HG03378 (cell line): ENCODE measurements at regions not wholly inside any gene's neighbourhood (a gene's known extent, or its start where the extent isn't known, plus 50 kb on each side); places are given as distances from the start of the nearest gene placed in this dataset.
"Not testable (repeated sequence)": the region's sequence is repeated elsewhere in the genome, so short reads cannot be mapped to it uniquely, and the experiment has no call there.

Experiments
- ATAC-seq: cut with Tn5 transposase; IDR thresholded peaks from one replicate; pipeline ENCODE4 v1.9.1; 2021; ENCODE audit warnings: mild to moderate bottlenecking, moderate library complexity; ENCODE audit not compliant: unreplicated experiment

DNA sequence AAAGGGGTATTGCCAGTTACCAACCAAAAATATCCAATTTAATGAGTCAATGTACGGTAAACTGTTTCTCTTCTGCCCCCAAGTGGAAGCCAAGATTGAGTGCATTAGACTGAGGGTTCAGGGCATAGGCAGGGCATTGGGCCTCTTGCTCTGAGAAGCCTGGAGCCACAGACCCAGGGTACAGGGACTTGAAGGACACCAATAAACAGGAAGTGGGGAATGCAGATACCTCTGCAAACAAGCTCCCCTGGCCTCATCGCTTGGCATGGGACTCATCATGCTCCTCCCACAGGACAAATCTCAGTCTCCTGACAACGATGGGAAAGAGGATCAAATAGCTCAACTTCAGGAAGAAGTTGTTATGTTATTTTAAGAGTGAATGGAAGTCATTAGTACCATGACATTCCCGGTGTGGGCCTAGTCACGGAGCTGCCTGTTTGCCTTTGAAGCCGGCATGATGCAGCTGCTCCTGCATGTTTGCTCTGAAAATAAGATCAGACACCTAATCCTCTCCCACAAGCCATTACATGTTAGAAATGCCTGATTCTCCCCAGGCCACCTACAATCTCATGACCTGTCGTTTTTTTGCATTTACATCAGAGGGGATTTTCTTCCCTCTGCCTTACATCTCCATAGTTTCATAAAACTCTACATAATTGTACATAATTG, 224.2 kb downstream of the RCHY1 start:
- no peak for ATAC-seq

DNA sequence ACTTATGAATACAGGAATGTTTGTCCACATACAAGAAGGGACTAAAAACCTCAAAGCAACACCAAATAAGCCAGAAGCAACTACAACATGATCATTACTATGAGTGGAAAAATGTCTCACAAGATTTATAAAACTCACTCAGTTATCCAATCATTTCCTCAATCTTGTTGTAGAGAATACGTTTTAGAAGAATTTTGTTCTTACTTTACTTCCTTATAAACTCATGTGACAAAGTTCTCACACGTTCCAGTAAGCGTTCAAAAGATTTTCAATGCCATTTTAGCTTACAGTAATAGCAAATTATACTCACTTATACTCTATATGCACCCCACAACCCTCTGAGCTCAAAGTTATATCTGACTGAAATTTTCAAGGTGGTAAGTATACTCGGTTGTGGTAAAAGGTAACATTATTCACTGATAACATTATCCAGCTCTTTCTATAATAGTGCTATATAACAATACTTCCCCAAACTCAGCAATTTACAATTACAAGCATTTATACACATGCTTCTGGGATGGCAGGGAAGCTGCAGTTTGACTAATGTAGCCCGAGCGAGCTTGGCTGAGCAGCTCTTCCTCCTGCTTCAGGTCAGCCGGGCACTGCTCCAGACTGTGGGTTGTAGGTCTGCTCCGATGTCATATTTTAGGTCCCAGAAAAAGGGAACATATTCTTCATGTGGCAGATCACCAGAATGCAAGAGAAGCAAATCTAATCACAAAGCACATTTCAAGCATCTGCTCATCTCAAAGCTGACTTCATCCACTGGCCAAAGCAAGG, 226.3 kb downstream of the RCHY1 start:
- no peak for ATAC-seq

DNA sequence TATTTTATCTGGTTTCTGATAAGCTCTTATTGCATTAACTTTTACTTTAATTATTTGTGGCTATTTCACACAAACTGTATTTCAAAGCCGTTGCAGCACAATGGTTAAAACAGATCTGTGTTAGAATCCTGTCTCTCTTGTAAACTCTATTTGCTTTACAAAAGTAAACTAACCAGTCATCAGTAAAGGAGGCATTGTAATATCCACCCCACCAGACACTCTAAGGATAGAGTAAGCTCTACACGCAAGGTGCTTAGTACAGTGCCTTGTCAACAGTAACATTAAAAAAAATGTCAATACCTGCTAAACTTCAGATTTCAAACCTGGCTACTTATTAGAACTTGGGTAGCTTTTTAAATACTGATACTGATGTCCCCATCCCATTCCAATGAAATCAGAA, 228.4 kb downstream of the RCHY1 start:
- ATAC-seq = no peak

- no peak for ATAC-seq
Measured at GRCh38 chr4:75284831-75285230, 229.4 kb downstream of the RCHY1 start.

- not testable (repeated sequence) for ATAC-seq
Measured at GRCh38 chr4:75280461-75280860, 233.7 kb downstream of the RCHY1 start.

- no peak for ATAC-seq
Measured at GRCh38 chr4:75259306-75259705, 254.9 kb downstream of the RCHY1 start.

GRCh38 chr4:75255261-75255660, 258.9 kb downstream of the RCHY1 start:
- ATAC-seq = no peak

DNA sequence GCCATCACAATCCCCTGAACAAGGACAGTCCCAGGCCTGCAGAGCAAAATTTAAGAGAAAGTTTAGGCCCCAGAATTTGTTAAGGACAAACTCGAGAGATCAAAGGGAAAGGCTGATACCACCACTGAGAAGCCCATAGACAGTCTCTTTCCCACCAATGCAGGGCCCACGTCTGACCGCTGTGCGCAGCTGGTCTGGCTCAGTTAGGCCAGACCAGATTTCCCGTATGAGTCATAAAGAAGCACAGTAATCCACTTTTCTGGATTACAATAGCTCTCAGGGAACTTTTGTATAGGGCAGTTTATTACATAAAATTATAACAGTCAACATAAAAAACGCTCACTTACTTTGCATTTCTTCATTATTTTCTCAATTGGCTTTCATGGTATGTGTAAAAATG, 259.5 kb downstream of the RCHY1 start:
- no peak for ATAC-seq

DNA sequence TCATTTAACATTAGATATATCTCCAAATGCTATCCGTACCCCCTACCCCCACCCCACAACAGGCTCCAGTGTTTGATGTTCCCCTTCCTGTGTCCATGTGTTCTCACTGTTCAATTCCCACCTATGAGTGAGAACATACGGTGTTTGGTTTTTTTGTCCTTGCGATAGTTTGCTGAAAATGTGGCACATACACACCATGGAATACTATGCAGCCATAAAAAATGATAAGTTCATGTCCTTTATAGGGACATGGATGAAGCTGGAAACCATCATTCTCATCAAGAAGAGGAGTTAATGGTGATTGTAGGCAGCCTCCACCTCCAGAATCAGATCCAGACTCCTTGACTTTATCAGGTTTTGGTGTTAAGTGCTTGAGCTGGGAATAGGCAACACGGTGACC, 261.1 kb downstream of the RCHY1 start:
- ATAC-seq = not testable (repeated sequence)

DNA sequence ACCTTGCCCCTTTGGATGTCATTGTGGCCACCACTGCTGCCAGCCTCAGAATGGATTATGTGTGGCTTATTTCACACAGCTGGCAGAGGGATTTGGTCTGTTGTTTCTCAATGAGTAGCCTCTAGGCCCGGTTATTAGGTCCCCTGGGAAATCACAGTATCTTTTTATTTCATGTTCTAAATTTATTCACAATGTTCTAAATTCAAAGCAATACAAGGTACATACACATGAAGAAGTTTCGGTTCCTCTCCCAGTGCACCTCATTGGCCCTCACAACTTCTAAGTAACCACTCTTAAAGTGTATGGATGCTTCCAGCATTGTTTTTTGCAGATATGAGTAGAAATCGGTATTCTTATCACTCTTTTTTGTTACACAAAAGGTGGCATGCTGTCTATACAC, 262.7 kb downstream of the RCHY1 start:
- peak; percentile 89 for ATAC-seq

DNA sequence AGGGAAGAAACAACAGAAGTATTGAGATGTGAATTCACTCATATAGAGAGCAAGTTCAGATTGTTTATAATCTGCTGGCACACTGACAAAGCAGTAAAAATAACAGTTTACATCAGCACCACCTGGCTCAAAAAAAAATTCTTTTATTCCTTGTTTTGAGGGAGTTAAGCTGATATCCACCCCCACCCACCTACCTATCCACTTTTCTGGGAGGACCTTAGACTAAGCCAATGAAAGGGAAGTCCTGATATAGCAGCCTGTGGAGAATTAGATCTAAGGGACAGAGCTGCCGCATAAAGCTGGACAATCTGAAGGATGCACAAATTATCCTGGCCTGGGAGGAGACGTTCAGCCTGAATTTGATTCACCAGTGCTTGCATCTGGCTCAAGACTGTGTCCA, 264.5 kb downstream of the RCHY1 start:
- no peak for ATAC-seq

DNA sequence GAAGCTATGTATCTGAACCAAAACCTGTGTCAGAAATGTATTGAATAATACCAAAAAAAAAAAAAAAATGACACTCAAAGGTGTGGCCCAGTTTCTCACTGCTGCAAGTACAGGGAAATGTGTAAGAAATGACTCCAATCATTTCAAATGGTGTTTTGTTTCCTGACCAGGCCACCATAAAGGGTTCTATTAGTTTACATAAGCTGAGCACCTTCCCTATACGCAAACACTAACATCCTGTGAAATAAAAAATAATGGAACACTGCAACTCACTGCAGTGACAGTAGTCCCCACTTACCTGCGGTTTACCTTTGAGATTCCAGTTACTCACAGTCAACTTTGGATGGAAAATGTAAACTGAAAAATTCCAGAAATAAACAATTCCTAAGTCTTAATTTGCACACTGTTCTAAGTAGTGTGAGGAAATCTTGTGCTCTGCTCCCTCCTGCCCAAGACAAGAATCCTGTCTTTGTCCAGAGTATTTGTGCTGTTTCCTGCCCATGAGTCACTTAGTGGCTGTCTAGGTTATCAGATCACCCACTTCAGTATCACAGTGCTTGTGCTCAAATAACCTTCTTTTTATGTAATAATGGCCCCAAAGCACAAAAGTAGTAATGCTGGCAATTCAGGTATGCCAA, 265.3 kb downstream of the RCHY1 start:
- no peak for ATAC-seq

- ATAC-seq = no peak
Measured at GRCh38 chr4:75244325-75244724, 269.9 kb downstream of the RCHY1 start.

DNA sequence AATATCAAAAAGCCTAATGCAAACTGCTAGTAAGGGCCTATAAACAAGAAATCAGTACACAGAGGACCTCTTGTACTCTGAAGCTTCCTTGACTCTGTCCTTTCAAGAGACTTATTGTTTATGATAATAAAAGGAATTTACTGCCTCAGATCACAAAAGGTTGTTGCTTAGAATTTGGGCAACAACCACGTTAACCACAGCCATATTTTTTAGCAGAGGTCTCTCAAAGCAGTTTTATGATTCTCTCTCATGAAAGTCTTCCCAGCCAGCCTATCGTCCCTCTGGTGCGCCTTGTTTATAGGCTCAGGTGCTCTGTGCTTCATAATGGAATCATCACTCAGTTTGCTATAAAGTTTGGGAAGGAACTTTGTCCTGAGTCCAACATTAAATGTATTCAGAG, 270.6 kb downstream of the RCHY1 start:
- no peak for ATAC-seq

- ATAC-seq = peak; percentile 98
Measured at GRCh38 chr4:75235359-75235951, 278.7 kb downstream of the RCHY1 start.

DNA sequence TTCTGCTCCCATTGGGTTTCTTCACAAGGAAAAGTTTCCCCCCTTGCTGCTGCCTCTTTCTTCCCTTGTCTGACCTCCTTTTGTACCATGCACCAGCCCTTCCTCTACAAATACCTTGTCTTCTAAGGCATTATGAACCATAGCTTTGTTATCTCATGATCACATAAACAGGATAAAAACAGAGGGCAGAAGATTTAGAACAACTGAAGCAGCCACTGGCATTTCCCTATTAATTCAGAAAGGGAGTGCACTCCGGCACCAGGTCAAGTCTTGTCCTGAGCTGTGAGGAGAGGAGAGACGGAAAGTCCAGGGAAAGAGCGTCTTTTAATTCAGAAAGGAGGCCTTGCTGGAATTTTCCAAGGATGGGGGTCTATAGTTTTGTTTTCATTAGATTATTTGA, 281.7 kb downstream of the RCHY1 start:
- no peak for ATAC-seq

DNA sequence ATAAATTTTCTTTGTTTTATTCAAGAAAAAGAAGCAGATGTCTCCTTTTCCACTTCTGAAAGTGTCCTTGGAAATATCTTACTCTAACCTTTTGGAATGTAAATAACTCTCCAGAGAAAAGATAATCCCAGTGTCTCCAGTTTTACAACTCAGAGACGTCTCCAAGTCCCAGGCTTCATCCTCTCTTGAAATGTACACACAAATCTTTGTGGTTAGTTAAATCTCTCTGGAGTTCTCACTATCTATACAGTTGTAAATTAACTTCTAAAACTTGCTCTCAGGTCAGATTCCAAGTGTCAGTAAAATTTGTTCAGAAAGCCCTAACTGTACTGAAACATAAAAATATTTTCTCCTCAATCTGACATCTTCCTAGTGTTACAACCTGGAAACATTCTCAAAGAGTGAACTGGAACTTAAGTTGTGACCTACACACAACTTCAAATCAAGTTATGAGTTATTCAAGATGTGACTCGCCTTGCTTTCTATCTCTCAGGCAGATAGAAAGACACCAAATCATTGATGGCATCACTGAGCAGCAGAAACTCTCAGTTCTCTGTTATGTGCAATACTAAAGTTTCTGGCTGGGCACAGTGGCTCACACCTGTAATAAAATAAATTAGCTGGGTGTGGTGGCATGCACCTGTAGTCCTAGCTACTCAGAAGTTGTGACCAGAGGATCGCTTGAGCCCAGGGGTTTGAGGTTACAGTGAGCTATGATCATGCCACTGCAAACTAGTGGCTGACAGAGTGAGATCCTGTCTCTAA, 284.2 kb downstream of the RCHY1 start:
- ATAC-seq = peak; percentile 59

GRCh38 chr4:75213480-75213879, 280.6 kb downstream of the PARM1 start:
- no peak for ATAC-seq

DNA sequence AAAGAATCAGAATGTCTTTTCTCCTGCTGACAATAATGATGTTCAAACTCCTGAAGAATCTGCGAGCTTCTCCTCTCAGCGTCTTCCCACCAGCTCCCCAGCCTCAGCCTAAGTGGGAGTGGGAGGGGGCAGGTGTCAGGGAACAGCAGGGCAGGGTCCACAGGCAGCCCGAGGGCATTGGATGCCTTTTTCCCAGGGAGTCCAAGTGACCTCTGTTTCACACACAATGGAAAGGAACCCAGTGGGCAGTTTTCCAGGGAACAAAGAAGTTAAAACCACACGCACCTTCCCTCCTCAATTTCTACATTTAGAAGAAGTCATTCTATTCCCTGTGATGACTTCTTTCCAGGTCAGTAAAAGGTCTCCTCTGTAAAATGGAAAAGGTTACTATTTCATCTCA, 278.5 kb downstream of the PARM1 start:
- ATAC-seq = no peak

DNA sequence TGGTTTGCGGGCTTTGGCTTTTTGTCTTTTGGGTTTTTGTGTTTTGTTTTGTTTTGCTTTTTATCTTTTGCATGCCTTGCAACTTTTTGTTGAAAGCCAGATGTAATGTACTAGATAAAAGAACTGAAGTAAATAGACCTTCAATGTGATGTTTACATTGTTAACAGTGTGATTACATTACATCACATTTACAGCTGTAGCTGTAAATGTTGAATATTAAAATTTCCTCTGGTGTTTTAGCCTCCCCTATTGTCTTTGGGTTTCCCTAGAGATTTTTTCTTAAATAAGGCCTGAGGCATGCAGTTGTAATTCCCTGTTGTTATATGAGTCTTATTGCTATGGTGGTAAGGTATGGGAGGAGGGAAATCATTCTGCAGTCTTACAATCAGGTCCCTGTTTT, 275.0 kb downstream of the PARM1 start:
- no peak for ATAC-seq

DNA sequence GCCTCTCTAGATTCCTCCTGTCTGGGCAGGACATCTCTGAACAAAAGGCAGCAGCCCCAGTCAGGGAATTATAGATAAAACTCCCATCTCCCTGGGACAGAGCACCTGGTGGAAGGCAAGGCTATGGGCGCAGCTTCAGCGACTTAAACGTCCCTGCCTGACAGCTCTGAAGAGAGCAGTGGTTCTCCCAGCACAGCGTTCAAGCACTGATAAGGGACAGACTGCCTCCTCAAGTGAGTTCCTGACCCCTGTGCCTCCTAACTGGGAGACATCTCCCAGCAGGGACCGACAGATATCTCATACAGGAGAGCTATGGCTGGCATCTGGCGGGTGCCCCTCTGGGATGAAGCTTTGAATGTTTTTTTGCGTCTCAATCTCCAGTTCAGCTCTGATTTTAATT, 262.2 kb downstream of the PARM1 start:
- ATAC-seq = no peak
